Thymus (tissue), 11 donors: ENCODE measurements at regions not wholly inside any gene's neighbourhood (a gene's known extent, or its start where the extent isn't known, plus 50 kb on each side); places are given as distances from the start of the nearest gene placed in this dataset.

Source experiments
- DNase-seq, 9 donors: peaks; one replicate each; pipeline ENCODE4 v3.0.0-alpha.2; 2013; ENCODE audit warnings: low spot score in 9 of 9, low read depth in 6 of 9, missing footprints in 1 of 9
- H3K27ac ChIP-seq, 2 donors: one replicate each; pipeline ENCODE4 v1.5.1; 2013; ENCODE audit warnings: control low read depth in 1 of 2, low read depth in 1 of 2, low read length in 1 of 2, mild to moderate bottlenecking in 1 of 2, moderate library complexity in 1 of 2
- H3K27me3 ChIP-seq, 2 donors: one replicate each; pipeline ENCODE4 v1.5.1; 2013; ENCODE audit warnings: low read length in 1 of 2; ENCODE audit not compliant: control insufficient read depth in 2 of 2, insufficient read depth in 1 of 2
- H3K36me3 ChIP-seq, 2 donors: one replicate each; pipeline ENCODE4 v1.5.1; 2013; ENCODE audit warnings: low read length in 1 of 2, mild to moderate bottlenecking in 1 of 2, moderate library complexity in 1 of 2; ENCODE audit not compliant: control insufficient read depth in 2 of 2, insufficient read depth in 2 of 2
- H3K4me1 ChIP-seq, 2 donors: one replicate each; pipeline ENCODE4 v1.5.1; 2013; ENCODE audit warnings: low read length in 2 of 2; ENCODE audit not compliant: control insufficient read depth in 2 of 2, insufficient read depth in 2 of 2
- H3K4me3 ChIP-seq, 2 donors: one replicate each; pipeline ENCODE4 v1.5.1; 2013; ENCODE audit warnings: low read length in 2 of 2, control low read depth in 1 of 2, mild to moderate bottlenecking in 1 of 2
- H3K9me3 ChIP-seq, 2 donors: one replicate each; pipeline ENCODE4 v1.5.1; 2013; ENCODE audit warnings: low read length in 1 of 2, mild to moderate bottlenecking in 1 of 2; ENCODE audit not compliant: control insufficient read depth in 2 of 2, insufficient read depth in 1 of 2
- WGBS: extraction: QIAGEN DNeasy Blood & Tissue Kit; methylation state at CpG from one replicate; pipeline ENCODE4 v1.1.7; 2013; 5-methylcytosine and 5-hydroxymethylcytosine counted together
- donor health status: healthy.

GRCh38 chr18:22056950-22057349, 112.4 kb upstream of the GATA6 start:
- Histone ChIP-seq H3K27me3 (no peaks in the 10 kb centered on the region), H3K27ac (no peak overlapping the region), H3K4me1 (no peaks in the 10 kb centered on the region), H3K36me3 (no peaks in the 10 kb centered on the region), H3K4me3 (no peak overlapping the region), H3K9me3 (peaks cover 0 to 3% of the 10 kb centered on the region in 2 donors)
- WGBS, result 92% methylated on average over 6 of the region's 6 CpGs
- no peak for DNase-seq

- WGBS, result 92% methylated on average over 5 of the region's 5 CpGs
- H3K27ac ChIP-seq, result no peak overlapping the region
- H3K27me3 ChIP-seq, result no peaks in the 10 kb centered on the region
- no peaks in the 10 kb centered on the region for H3K36me3 ChIP-seq
- no peaks in the 10 kb centered on the region for H3K4me1 ChIP-seq
- H3K4me3 ChIP-seq, result no peak overlapping the region
- H3K9me3 ChIP-seq, result peaks cover 0 to 3% of the 10 kb centered on the region in 2 donors
- DNase-seq, result no peak
Observed at GRCh38 chr18:22057908-22058527, 111.4 kb upstream of the GATA6 start.

GRCh38 chr18:22060361-22060760, 109.0 kb upstream of the GATA6 start:
- Histone ChIP-seq H3K27ac (no peak overlapping the region), H3K9me3 (no peaks in the 10 kb centered on the region), H3K4me1 (no peaks in the 10 kb centered on the region), H3K4me3 (no peak overlapping the region), H3K27me3 (no peaks in the 10 kb centered on the region), H3K36me3 (no peaks in the 10 kb centered on the region)
- no peak for DNase-seq
- WGBS, result 90% methylated on average over 2 of the region's 2 CpGs

GRCh38 chr18:22063102-22063501, 106.3 kb upstream of the GATA6 start:
- Histone ChIP-seq H3K4me1 (no peaks in the 10 kb centered on the region), H3K36me3 (no peaks in the 10 kb centered on the region), H3K27ac (no peak overlapping the region), H3K27me3 (no peaks in the 10 kb centered on the region), H3K9me3 (no peaks in the 10 kb centered on the region), H3K4me3 (no peak overlapping the region)
- no peak for DNase-seq
- WGBS, result 90% methylated on average over 4 of the region's 4 CpGs

GRCh38 chr18:22063672-22064071, 105.7 kb upstream of the GATA6 start:
- no peaks in the 10 kb centered on the region for H3K27me3 ChIP-seq
- no peak overlapping the region for H3K27ac ChIP-seq
- no peaks in the 10 kb centered on the region for H3K9me3 ChIP-seq
- H3K36me3 ChIP-seq, result no peaks in the 10 kb centered on the region
- over 99% methylated on average over 3 of the region's 3 CpGs for WGBS
- no peak overlapping the region for H3K4me3 ChIP-seq
- no peak for DNase-seq
- H3K4me1 ChIP-seq, result no peaks in the 10 kb centered on the region

- no peaks in the 10 kb centered on the region for H3K27me3 ChIP-seq
- H3K4me3 ChIP-seq, result no peak overlapping the region
- no peaks in the 10 kb centered on the region for H3K9me3 ChIP-seq
- no peaks in the 10 kb centered on the region for H3K4me1 ChIP-seq
- H3K36me3 ChIP-seq, result no peaks in the 10 kb centered on the region
- H3K27ac ChIP-seq, result no peak overlapping the region
- 94% methylated on average over 7 of the region's 7 CpGs for WGBS
- no peak for DNase-seq
Observed at GRCh38 chr18:22064581-22064980, 104.8 kb upstream of the GATA6 start.

GRCh38 chr18:22065311-22065710, 104.1 kb upstream of the GATA6 start:
- Histone ChIP-seq H3K4me3 (no peak overlapping the region), H3K27ac (no peak overlapping the region), H3K9me3 (no peaks in the 10 kb centered on the region), H3K27me3 (no peaks in the 10 kb centered on the region), H3K4me1 (no peaks in the 10 kb centered on the region), H3K36me3 (no peaks in the 10 kb centered on the region)
- no peak for DNase-seq
- WGBS, result 89% methylated on average over 5 of the region's 5 CpGs

GRCh38 chr18:22066083-22066485, 103.3 kb upstream of the GATA6 start:
- no peaks in the 10 kb centered on the region for H3K27me3 ChIP-seq
- no peaks in the 10 kb centered on the region for H3K9me3 ChIP-seq
- no peaks in the 10 kb centered on the region for H3K36me3 ChIP-seq
- WGBS, result 97% methylated on average over 9 of the region's 9 CpGs
- no peaks in the 10 kb centered on the region for H3K4me1 ChIP-seq
- H3K4me3 ChIP-seq, result no peak overlapping the region
- no peak overlapping the region for H3K27ac ChIP-seq
- DNase-seq, result no peak

- WGBS, result 93% methylated on average over 2 of the region's 2 CpGs
- Histone ChIP-seq H3K9me3 (no peaks in the 10 kb centered on the region), H3K27ac (no peak overlapping the region), H3K4me1 (no peaks in the 10 kb centered on the region), H3K36me3 (no peaks in the 10 kb centered on the region), H3K27me3 (no peaks in the 10 kb centered on the region), H3K4me3 (no peak overlapping the region)
- no peak for DNase-seq
Observed at GRCh38 chr18:22067109-22067508, 102.3 kb upstream of the GATA6 start.

GRCh38 chr18:22067682-22068081, 101.7 kb upstream of the GATA6 start:
- Histone ChIP-seq H3K4me3 (no peak overlapping the region), H3K9me3 (no peaks in the 10 kb centered on the region), H3K36me3 (no peaks in the 10 kb centered on the region), H3K4me1 (no peaks in the 10 kb centered on the region), H3K27me3 (no peaks in the 10 kb centered on the region), H3K27ac (no peak overlapping the region)
- WGBS, result 88% methylated on average over 3 of the region's 3 CpGs
- DNase-seq, result no peak
